Erythroblast (primary cell): ENCODE measurements at regions not wholly inside any gene's neighbourhood (a gene's known extent, or its start where the extent isn't known, plus 50 kb on each side); places are given as distances from the start of the nearest gene placed in this dataset.

Experiments
- GATA1 ChIP-seq: IDR thresholded peaks from 2 replicates; pipeline ENCODE4 v1.6.1; 2011; ENCODE audit warnings: low read depth, mild to moderate bottlenecking, control low read depth, low read length, moderate library complexity
- POLR2A ChIP-seq: IDR thresholded peaks from 2 replicates; pipeline ENCODE4 v1.6.1; 2011; ENCODE audit warnings: mild to moderate bottlenecking, low read length

DNA sequence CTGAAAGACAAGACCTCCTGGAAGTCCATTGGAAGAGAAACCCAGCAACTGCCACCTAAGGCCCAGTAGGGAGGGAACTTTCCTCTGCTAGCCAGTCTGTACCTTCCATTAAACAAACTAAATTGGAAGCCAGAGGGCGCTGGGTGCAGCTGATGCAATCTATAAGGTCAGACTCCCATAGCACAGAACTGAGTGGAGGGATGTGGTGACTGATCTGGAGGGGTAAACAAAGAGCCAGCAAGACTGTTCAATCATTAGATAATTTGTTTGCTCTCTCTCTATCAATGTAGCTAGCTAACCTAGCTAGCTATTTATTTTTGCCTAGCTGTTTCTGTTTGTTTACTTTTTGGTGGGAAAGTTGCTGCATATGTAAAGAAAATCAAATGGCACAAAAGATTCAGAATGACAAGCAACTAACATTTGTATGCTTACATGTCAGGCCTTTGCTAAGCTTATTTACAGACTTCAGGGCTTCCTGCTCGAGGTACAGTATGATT lies 291.8 kb upstream of the DAB2 start:
- TF ChIP-seq POLR2A (no peak), GATA1 (no peak)
